Motor neuron (in vitro differentiated cells): ENCODE measurements at regions not wholly inside any gene's neighbourhood (a gene's known extent, or its start where the extent isn't known, plus 50 kb on each side); places are given as distances from the start of the nearest gene placed in this dataset.

Experiments used
- ATAC-seq, 8 experiments: fragments of 200-7000 bp; cut with Tn5 transposase; replicated peaks in 6 of 8; 2 replicates each; pipeline ENCODE4 v1.8.0; 2021; ENCODE audit warnings: mild to moderate bottlenecking in 8 of 8, moderate library complexity in 8 of 8
- H3K27ac ChIP-seq, 2 donors: fragments of 250-450 bp; sonication (Bioruptor Pico); 2 replicates each; pipeline ENCODE4 v1.9.0; 2021; ENCODE audit warnings: antibody characterized with exemption in 2 of 2, mild to moderate bottlenecking in 2 of 2, moderate library complexity in 1 of 2
- H3K4me1 ChIP-seq, 2 donors: fragments of 250-450 bp; sonication (Bioruptor Pico); replicated peaks in 1 of 2; 2 replicates each; pipeline ENCODE4 v1.6.1; 2021; ENCODE audit warnings: antibody characterized with exemption in 2 of 2, mild to moderate bottlenecking in 2 of 2, moderate library complexity in 1 of 2
- H3K4me3 ChIP-seq, 5 donors: fragments of 250-450 bp; sonication (Bioruptor Pico); 2 replicates each; pipeline ENCODE4 v1.9.0; 2021; ENCODE audit warnings: antibody characterized with exemption in 5 of 5, mild to moderate bottlenecking in 5 of 5, moderate library complexity in 4 of 5
- WGBS, 10 experiments: fragments of 450-650 bp; shearing (Covaris generic); methylation state at CpG; one replicate each; pipeline ENCODE4 v1.0.0; 2022; 5-methylcytosine and 5-hydroxymethylcytosine counted together
- in situ Hi-C, 9 experiments: fragments of 400-800 bp; cut with MboI; loops; one replicate each; pipeline ENCODE4 v1.15.0; 2021; ENCODE audit warnings: low sequenced_read_pairs in 9 of 9, low pct_unique_long_range_greater_than_20kb in 2 of 9; ENCODE audit not compliant: unreplicated experiment in 9 of 9

GRCh38 chr18:24530630-24531111 is 70.2 kb downstream of the HRH4 start:
- peaks cover 0 to 11% of the 10 kb centered on the region in 2 donors for H3K4me1 ChIP-seq
- no peak overlapping the region for H3K27ac ChIP-seq
- peak in 7 of 8 experiments; percentile 28 to 91 (median 83) for ATAC-seq
- no peak overlapping the region for H3K4me3 ChIP-seq
- WGBS, 10 experiments = 9 to 76% (median 26%) methylated on average over 2 to 5 of the region's 6 CpGs; no CpG with 5 or more reads in 1 of the 10 experiments
- in situ Hi-C loops = loop anchor here in 1 of 9 experiments (25.0 kb wide), 1 partner anchor 207 kb away; no protein-coding TSS in a partner anchor

GRCh38 chr18:24534271-24534670 is 73.8 kb downstream of the HRH4 start:
- ATAC-seq = no peak
- Histone ChIP-seq H3K4me1 (peaks cover 9 to 11% of the 10 kb centered on the region in 2 donors), H3K27ac (no peak overlapping the region), H3K4me3 (no peak overlapping the region)
- 77 to 100% (median 83%) methylated on average over 1 to 5 of the region's 6 CpGs; no CpG with 5 or more reads in 5 of the 10 experiments for WGBS, 10 experiments
- in situ Hi-C loops = loop anchor here in 1 of 9 experiments (25.0 kb wide), 1 partner anchor 203 kb away; no protein-coding TSS in a partner anchor

GRCh38 chr18:24534737-24535136 is 74.3 kb downstream of the HRH4 start:
- WGBS, 10 experiments = 67 to 100% (median 75%) methylated on average over 1 to 3 of the region's 4 CpGs; no CpG with 5 or more reads in 1 of the 10 experiments
- in situ Hi-C loops = loop anchor here in 1 of 9 experiments (25.0 kb wide), 1 partner anchor 203 kb away; no protein-coding TSS in a partner anchor
- no peak for ATAC-seq
- Histone ChIP-seq H3K4me1 (peaks cover 10 to 11% of the 10 kb centered on the region in 2 donors), H3K4me3 (no peak overlapping the region), H3K27ac (no peak overlapping the region)

- ATAC-seq = no peak
- H3K4me1 ChIP-seq = peaks cover 6 to 13% of the 10 kb centered on the region in 2 donors
- H3K27ac ChIP-seq = no peak overlapping the region
- H3K4me3 ChIP-seq = no peak overlapping the region
- in situ Hi-C loops = loop anchor here in 1 of 9 experiments (25.0 kb wide), 1 partner anchor 202 kb away; no protein-coding TSS in a partner anchor
- 8 to 100% (median 78%) methylated on average over 1 to 3 of the region's 3 CpGs for WGBS, 10 experiments
Observed at GRCh38 chr18:24535527-24536295, 75.3 kb downstream of the HRH4 start.

DNA sequence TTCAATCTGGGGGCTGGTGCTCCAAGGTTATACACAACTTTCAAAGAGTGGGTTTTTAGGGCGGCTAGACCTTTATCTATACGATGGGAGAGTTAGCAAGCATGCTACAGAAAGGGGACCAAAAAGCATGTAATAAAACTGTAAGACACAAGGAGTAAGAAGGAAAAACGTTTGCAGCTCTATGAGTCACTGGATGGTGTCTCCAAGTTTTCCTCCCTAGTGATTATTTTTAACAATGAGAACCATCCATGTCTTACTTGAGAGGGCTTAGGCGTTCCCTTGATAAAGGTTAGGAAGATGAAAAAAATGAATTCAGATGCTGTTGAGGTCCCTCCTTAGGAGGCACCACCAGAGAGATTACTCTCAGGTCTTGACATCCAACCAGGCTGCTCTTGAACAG is 75.9 kb downstream of the HRH4 start:
- H3K27ac ChIP-seq = no peak overlapping the region
- H3K4me1 ChIP-seq = peaks cover under 1 to 13% of the 10 kb centered on the region in 2 donors
- H3K4me3 ChIP-seq = no peak overlapping the region
- 0 to 90% (median 25%) methylated on average over 1 to 4 of the region's 4 CpGs; no CpG with 5 or more reads in 1 of the 10 experiments for WGBS, 10 experiments
- in situ Hi-C loops = loop anchor here in 1 of 9 experiments (25.0 kb wide), 1 partner anchor 201 kb away; no protein-coding TSS in a partner anchor
- peak in 1 of 8 experiments; percentile 18 for ATAC-seq

- no peak overlapping the region for H3K27ac ChIP-seq
- in situ Hi-C loops = loop anchor here in 1 of 9 experiments (25.0 kb wide), 1 partner anchor 200 kb away; no protein-coding TSS in a partner anchor
- no peak overlapping the region for H3K4me3 ChIP-seq
- no peak for ATAC-seq
- 55 to 100% (median 82%) methylated on average over 1 of the region's 1 CpG; no CpG with 5 or more reads in 3 of the 10 experiments for WGBS, 10 experiments
- peaks cover 0 to 13% of the 10 kb centered on the region in 2 donors for H3K4me1 ChIP-seq
Observed at GRCh38 chr18:24536834-24537233, 76.4 kb downstream of the HRH4 start.

- no peak overlapping the region for H3K27ac ChIP-seq
Observed at GRCh38 chr18:24538414-24539264, 78.2 kb downstream of the HRH4 start.

GRCh38 chr18:24539866-24540617 is 79.6 kb downstream of the HRH4 start:
- H3K4me3 ChIP-seq = no peak overlapping the region
- WGBS, 10 experiments = 0 to 100% (median 74%) methylated on average over 1 to 4 of the region's 4 CpGs; no CpG with 5 or more reads in 1 of the 10 experiments
- no peak overlapping the region for H3K27ac ChIP-seq
- no peak for ATAC-seq
- H3K4me1 ChIP-seq = peaks cover 2 to 39% of the 10 kb centered on the region in 2 donors
- in situ Hi-C loops = loop anchor here in 1 of 9 experiments (25.0 kb wide), 1 partner anchor 197 kb away; no protein-coding TSS in a partner anchor

More at GRCh38 chr18:24538414-24539264, 78.2 kb downstream of the HRH4 start:
- peak in 4 of 8 experiments; percentile 32 to 75 (median 54) for ATAC-seq
- peaks cover 2 to 29% of the 10 kb centered on the region in 2 donors for H3K4me1 ChIP-seq
- in situ Hi-C loops = loop anchor here in 1 of 9 experiments (25.0 kb wide), 1 partner anchor 199 kb away; no protein-coding TSS in a partner anchor
- H3K4me3 ChIP-seq = no peak overlapping the region
- WGBS, 10 experiments = 11 to 88% (median 73%) methylated on average over 2 to 5 of the region's 5 CpGs; no CpG with 5 or more reads in 1 of the 10 experiments

- no peak for ATAC-seq
- WGBS, 10 experiments = 24 to 90% (median 79%) methylated on average over 1 to 7 of the region's 8 CpGs; no CpG with 5 or more reads in 2 of the 10 experiments
- in situ Hi-C loops = loop anchor here in 1 of 9 experiments (25.0 kb wide), 1 partner anchor 196 kb away; no protein-coding TSS in a partner anchor
- Histone ChIP-seq H3K27ac (no peak overlapping the region), H3K4me1 (peaks cover 2 to 39% of the 10 kb centered on the region in 2 donors), H3K4me3 (no peak overlapping the region)
Observed at GRCh38 chr18:24540896-24541295, 80.5 kb downstream of the HRH4 start.

GRCh38 chr18:24543086-24543794 is 82.8 kb downstream of the HRH4 start:
- ATAC-seq = no peak
- H3K4me1 ChIP-seq = peaks cover 2 to 39% of the 10 kb centered on the region in 2 donors
- in situ Hi-C loops = loop anchor here in 1 of 9 experiments (25.0 kb wide), 1 partner anchor 194 kb away; no protein-coding TSS in a partner anchor
- no peak overlapping the region for H3K4me3 ChIP-seq
- WGBS, 10 experiments = 7 to 86% (median 72%) methylated on average over 1 to 4 of the region's 4 CpGs; no CpG with 5 or more reads in 1 of the 10 experiments
- no peak overlapping the region for H3K27ac ChIP-seq
